ENCODE measurements at regions not wholly inside any gene's neighbourhood (a gene's known extent, or its start where the extent isn't known, plus 50 kb on each side); places are given as distances from the start of the nearest gene placed in this dataset.
"Not testable (repeated sequence)": the region's sequence is repeated elsewhere in the genome, so short reads cannot be mapped to it uniquely, and the experiment has no call there.

GRCh38 chr7:32688092-32688491 lies 192.8 kb downstream of the AVL9 start:
- not testable (repeated sequence) for DNase-seq (ENCODE audit: low read depth, low spot score)

- no peak for DNase-seq (ENCODE audit: low read depth, low spot score)
Measured at GRCh38 chr7:32681174-32681518, 185.9 kb downstream of the AVL9 start.

- DNase-seq (ENCODE audit: low read depth, low spot score) = peak; percentile 78
Measured at GRCh38 chr7:32680259-32681173, 185.2 kb downstream of the AVL9 start.

- no peak for DNase-seq (ENCODE audit: low read depth, low spot score)
Measured at GRCh38 chr7:32679192-32679591, 183.9 kb downstream of the AVL9 start.

- no peak for DNase-seq (ENCODE audit: low read depth, low spot score)
Measured at GRCh38 chr7:32677593-32677992, 182.3 kb downstream of the AVL9 start.

GRCh38 chr7:32676249-32676941 lies 181.1 kb downstream of the AVL9 start:
- DNase-seq (ENCODE audit: low read depth, low spot score) = no peak

GRCh38 chr7:32673275-32673983 lies 178.1 kb downstream of the AVL9 start:
- DNase-seq (ENCODE audit: low read depth, low spot score) = no peak

- DNase-seq (ENCODE audit: low read depth, low spot score) = peak; percentile 60
Measured at GRCh38 chr7:32670110-32671025, 175.1 kb downstream of the AVL9 start.

- peak; percentile 33 for DNase-seq (ENCODE audit: low read depth, low spot score)
Measured at GRCh38 chr7:32669173-32669870, 174.0 kb downstream of the AVL9 start.

GRCh38 chr7:32668387-32669097 lies 173.3 kb downstream of the AVL9 start:
- DNase-seq (ENCODE audit: low read depth, low spot score) = not testable (repeated sequence)

- DNase-seq (ENCODE audit: low read depth, low spot score) = not testable (repeated sequence)
Measured at GRCh38 chr7:32667586-32667985, 172.3 kb downstream of the AVL9 start.

- not testable (repeated sequence) for DNase-seq (ENCODE audit: low read depth, low spot score)
Measured at GRCh38 chr7:32663805-32664211, 168.5 kb downstream of the AVL9 start.

GRCh38 chr7:32662509-32662908 lies 167.2 kb downstream of the AVL9 start:
- not testable (repeated sequence) for DNase-seq (ENCODE audit: low read depth, low spot score)

- no peak for DNase-seq (ENCODE audit: low read depth, low spot score)
Measured at GRCh38 chr7:32661929-32662328, 166.6 kb downstream of the AVL9 start.

- DNase-seq (ENCODE audit: low read depth, low spot score) = no peak
Measured at GRCh38 chr7:32661501-32661900, 166.2 kb downstream of the AVL9 start.

GRCh38 chr7:32660936-32661335 lies 165.6 kb downstream of the AVL9 start:
- DNase-seq (ENCODE audit: low read depth, low spot score) = no peak

GRCh38 chr7:32659853-32660252 lies 164.6 kb downstream of the AVL9 start:
- DNase-seq (ENCODE audit: low read depth, low spot score) = no peak

- no peak for DNase-seq (ENCODE audit: low read depth, low spot score)
Measured at GRCh38 chr7:32658467-32658869, 163.2 kb downstream of the AVL9 start.

GRCh38 chr7:32658034-32658433 lies 162.7 kb downstream of the AVL9 start:
- no peak for DNase-seq (ENCODE audit: low read depth, low spot score)

- DNase-seq (ENCODE audit: low read depth, low spot score) = not testable (repeated sequence)
Measured at GRCh38 chr7:32654549-32654948, 159.3 kb downstream of the AVL9 start.
